NCI-H128 (cell line): ENCODE measurements at regions not wholly inside any gene's neighbourhood (a gene's known extent, or its start where the extent isn't known, plus 50 kb on each side); places are given as distances from the start of the nearest gene placed in this dataset.
"Not testable (repeated sequence)": the region's sequence is repeated elsewhere in the genome, so short reads cannot be mapped to it uniquely, and the experiment has no call there.

ENCODE experiments used
- DNase-seq: peaks from one replicate; lab custom pipeline; 2025; ENCODE audit not compliant: unreplicated experiment; lab: John Stamatoyannopoulos, UW

- DNase-seq: no peak
Measured at GRCh38 chr2:125684932-125685331, 971.0 kb upstream of the GYPC start.

GRCh38 chr2:125696560-125696959 lies 959.4 kb upstream of the GYPC start:
- DNase-seq: no peak

- no peak for DNase-seq
Measured at GRCh38 chr2:125698280-125698679, 957.7 kb upstream of the GYPC start.

GRCh38 chr2:125701070-125701469 lies 954.9 kb upstream of the GYPC start:
- no peak for DNase-seq

GRCh38 chr2:125707611-125708010 lies 948.3 kb upstream of the GYPC start:
- DNase-seq: no peak

GRCh38 chr2:125710561-125710960 lies 945.4 kb upstream of the GYPC start:
- DNase-seq: no peak

GRCh38 chr2:125711075-125711474 lies 944.9 kb upstream of the GYPC start:
- no peak for DNase-seq

GRCh38 chr2:125713533-125713932 lies 942.4 kb upstream of the GYPC start:
- DNase-seq: no peak

- no peak for DNase-seq
Measured at GRCh38 chr2:125721072-125721721, 934.8 kb upstream of the GYPC start.

- DNase-seq: no peak
Measured at GRCh38 chr2:125730921-125731320, 925.0 kb upstream of the GYPC start.

- no peak for DNase-seq
Measured at GRCh38 chr2:125736306-125736705, 919.7 kb upstream of the GYPC start.

GRCh38 chr2:125745514-125745913 lies 910.4 kb upstream of the GYPC start:
- peak; percentile 4 for DNase-seq

- DNase-seq: no peak
Measured at GRCh38 chr2:125746321-125747164, 909.4 kb upstream of the GYPC start.

GRCh38 chr2:125747165-125747425 lies 908.9 kb upstream of the GYPC start:
- no peak for DNase-seq

- no peak for DNase-seq
Measured at GRCh38 chr2:125756431-125756830, 899.5 kb upstream of the GYPC start.

- no peak for DNase-seq
Measured at GRCh38 chr2:125796784-125797183, 859.2 kb upstream of the GYPC start.

GRCh38 chr2:125797192-125797591 lies 858.8 kb upstream of the GYPC start:
- no peak for DNase-seq

- no peak for DNase-seq
Measured at GRCh38 chr2:125822746-125823145, 833.2 kb upstream of the GYPC start.

- DNase-seq: not testable (repeated sequence)
Measured at GRCh38 chr2:125825781-125826180, 830.2 kb upstream of the GYPC start.

GRCh38 chr2:125837128-125837527 lies 818.8 kb upstream of the GYPC start:
- DNase-seq: no peak

- no peak for DNase-seq
Measured at GRCh38 chr2:125837611-125838010, 818.3 kb upstream of the GYPC start.

- no peak for DNase-seq
Measured at GRCh38 chr2:125839945-125840344, 816.0 kb upstream of the GYPC start.

GRCh38 chr2:125842041-125842440 lies 813.9 kb upstream of the GYPC start:
- DNase-seq: no peak
